NCI-H1417 (cell line): ENCODE measurements at regions not wholly inside any gene's neighbourhood (a gene's known extent, or its start where the extent isn't known, plus 50 kb on each side); places are given as distances from the start of the nearest gene placed in this dataset.

ENCODE experiments used
- DNase-seq, 3 experiments: peaks; one replicate each; lab custom pipeline; 2025; lab: John Stamatoyannopoulos, UW

GRCh38 chr1:164141797-164142196 is 417.2 kb upstream of the PBX1 start:
- DNase-seq: peak in 2 of 3 experiments; percentile 22 to 77

GRCh38 chr1:164154622-164155021 is 404.4 kb upstream of the PBX1 start:
- DNase-seq: no peak

- DNase-seq: no peak
Measured at GRCh38 chr1:164155347-164155746, 403.6 kb upstream of the PBX1 start.

GRCh38 chr1:164163289-164163849 is 395.6 kb upstream of the PBX1 start:
- DNase-seq: no peak

- DNase-seq: no peak
Measured at GRCh38 chr1:164165466-164165865, 393.5 kb upstream of the PBX1 start.

- peak; percentile 3 to 36 (median 12) for DNase-seq
Measured at GRCh38 chr1:164166454-164166853, 392.5 kb upstream of the PBX1 start.

GRCh38 chr1:164177118-164177517 is 381.9 kb upstream of the PBX1 start:
- no peak for DNase-seq

GRCh38 chr1:164180824-164181223 is 378.2 kb upstream of the PBX1 start:
- DNase-seq: no peak

GRCh38 chr1:164183854-164184635 is 374.9 kb upstream of the PBX1 start:
- DNase-seq: no peak

- no peak for DNase-seq
Measured at GRCh38 chr1:164186881-164187280, 372.1 kb upstream of the PBX1 start.

GRCh38 chr1:164188497-164188896 is 370.5 kb upstream of the PBX1 start:
- DNase-seq: no peak

GRCh38 chr1:164191191-164191590 is 367.8 kb upstream of the PBX1 start:
- DNase-seq: no peak

GRCh38 chr1:164210211-164210739 is 348.7 kb upstream of the PBX1 start:
- DNase-seq: no peak

GRCh38 chr1:164223378-164223777 is 335.6 kb upstream of the PBX1 start:
- DNase-seq: peak in 1 of 3 experiments; percentile 19

GRCh38 chr1:164225011-164225410 is 334.0 kb upstream of the PBX1 start:
- no peak for DNase-seq

- no peak for DNase-seq
Measured at GRCh38 chr1:164226977-164227376, 332.0 kb upstream of the PBX1 start.

- peak in 2 of 3 experiments; percentile 13 to 42 for DNase-seq
Measured at GRCh38 chr1:164228928-164229327, 330.1 kb upstream of the PBX1 start.

GRCh38 chr1:164233149-164233548 is 325.8 kb upstream of the PBX1 start:
- no peak for DNase-seq

- peak in 2 of 3 experiments; percentile 3 to 9 for DNase-seq
Measured at GRCh38 chr1:164240081-164240480, 318.9 kb upstream of the PBX1 start.

- DNase-seq: no peak
Measured at GRCh38 chr1:164250365-164250764, 308.6 kb upstream of the PBX1 start.

GRCh38 chr1:164256456-164256855 is 302.5 kb upstream of the PBX1 start:
- DNase-seq: no peak

- DNase-seq: peak in 1 of 3 experiments; percentile 56
Measured at GRCh38 chr1:164261691-164262240, 297.2 kb upstream of the PBX1 start.

- DNase-seq: no peak
Measured at GRCh38 chr1:164263540-164263939, 295.4 kb upstream of the PBX1 start.
